NB4 (cell line): ENCODE measurements at regions not wholly inside any gene's neighbourhood (a gene's known extent, or its start where the extent isn't known, plus 50 kb on each side); places are given as distances from the start of the nearest gene placed in this dataset.
"Not testable (repeated sequence)": the region's sequence is repeated elsewhere in the genome, so short reads cannot be mapped to it uniquely, and the experiment has no call there.

Experiments used
- MAX ChIP-seq: IDR thresholded peaks from 2 replicates; pipeline ENCODE4 v1.6.1; 2011; ENCODE audit warnings: low read depth, low read length
- POLR2A ChIP-seq: IDR thresholded peaks from 2 replicates; pipeline ENCODE4 v1.6.1; 2011; ENCODE audit warnings: mild to moderate bottlenecking; ENCODE audit not compliant: insufficient read length; ENCODE audit errors: extremely low read depth
- TF ChIP-seq, protein P1 (sequence below): IDR thresholded peaks from one replicate; pipeline ENCODE4 v1.5.1; 2012; ENCODE audit warnings: low read depth, low read length

DNA sequence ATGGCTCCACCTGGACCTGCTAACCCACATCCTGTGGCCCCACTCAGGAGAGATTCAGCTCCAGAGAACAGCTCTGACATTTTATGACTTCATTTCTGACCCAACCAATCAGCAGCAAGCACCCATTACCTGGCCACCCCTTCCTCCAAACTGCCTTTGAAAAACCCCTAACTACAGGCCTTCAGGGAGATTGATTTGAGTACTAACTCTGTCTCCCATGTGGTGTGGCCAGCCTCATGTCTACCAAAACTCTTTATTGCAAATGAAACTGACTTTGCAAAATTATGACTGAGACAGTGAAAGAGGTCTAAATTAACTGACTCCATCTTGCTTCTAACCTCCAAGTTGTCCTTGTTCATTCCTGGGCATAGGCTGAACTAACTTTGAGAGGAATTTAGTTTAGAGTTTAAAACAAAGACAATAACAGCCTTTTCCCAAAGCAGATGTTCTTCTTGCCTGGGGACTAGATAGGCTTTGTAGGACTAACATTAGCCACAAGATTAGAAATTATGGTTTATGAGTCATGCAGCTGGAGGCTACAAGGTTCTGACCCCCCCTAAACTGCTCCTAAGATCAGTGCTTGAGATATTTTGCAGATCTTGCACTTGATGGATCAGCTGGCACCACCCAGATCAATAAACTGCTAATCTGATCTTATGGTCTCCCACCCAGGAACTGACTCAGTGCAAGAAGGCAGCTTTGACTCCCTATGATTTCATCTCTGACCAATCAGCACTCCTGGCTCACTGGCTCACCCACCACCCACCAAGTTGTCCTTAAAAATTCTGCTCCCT, 508.2 kb downstream of the RPIA start:
- TF ChIP-seq, protein P1, sequence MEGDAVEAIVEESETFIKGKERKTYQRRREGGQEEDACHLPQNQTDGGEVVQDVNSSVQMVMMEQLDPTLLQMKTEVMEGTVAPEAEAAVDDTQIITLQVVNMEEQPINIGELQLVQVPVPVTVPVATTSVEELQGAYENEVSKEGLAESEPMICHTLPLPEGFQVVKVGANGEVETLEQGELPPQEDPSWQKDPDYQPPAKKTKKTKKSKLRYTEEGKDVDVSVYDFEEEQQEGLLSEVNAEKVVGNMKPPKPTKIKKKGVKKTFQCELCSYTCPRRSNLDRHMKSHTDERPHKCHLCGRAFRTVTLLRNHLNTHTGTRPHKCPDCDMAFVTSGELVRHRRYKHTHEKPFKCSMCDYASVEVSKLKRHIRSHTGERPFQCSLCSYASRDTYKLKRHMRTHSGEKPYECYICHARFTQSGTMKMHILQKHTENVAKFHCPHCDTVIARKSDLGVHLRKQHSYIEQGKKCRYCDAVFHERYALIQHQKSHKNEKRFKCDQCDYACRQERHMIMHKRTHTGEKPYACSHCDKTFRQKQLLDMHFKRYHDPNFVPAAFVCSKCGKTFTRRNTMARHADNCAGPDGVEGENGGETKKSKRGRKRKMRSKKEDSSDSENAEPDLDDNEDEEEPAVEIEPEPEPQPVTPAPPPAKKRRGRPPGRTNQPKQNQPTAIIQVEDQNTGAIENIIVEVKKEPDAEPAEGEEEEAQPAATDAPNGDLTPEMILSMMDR, result not testable (repeated sequence)
- not testable (repeated sequence) for TF ChIP-seq POLR2A, MAX
